Left forelimb (tissue), 1 donor: ENCODE measurements at regions not wholly inside any gene's neighbourhood (a gene's known extent, or its start where the extent isn't known, plus 50 kb on each side); places are given as distances from the start of the nearest gene placed in this dataset.

Experiments
- DNase-seq: peaks from one replicate; pipeline ENCODE4 v3.0.0-alpha.2; 2018; ENCODE audit warnings: low spot score

DNA sequence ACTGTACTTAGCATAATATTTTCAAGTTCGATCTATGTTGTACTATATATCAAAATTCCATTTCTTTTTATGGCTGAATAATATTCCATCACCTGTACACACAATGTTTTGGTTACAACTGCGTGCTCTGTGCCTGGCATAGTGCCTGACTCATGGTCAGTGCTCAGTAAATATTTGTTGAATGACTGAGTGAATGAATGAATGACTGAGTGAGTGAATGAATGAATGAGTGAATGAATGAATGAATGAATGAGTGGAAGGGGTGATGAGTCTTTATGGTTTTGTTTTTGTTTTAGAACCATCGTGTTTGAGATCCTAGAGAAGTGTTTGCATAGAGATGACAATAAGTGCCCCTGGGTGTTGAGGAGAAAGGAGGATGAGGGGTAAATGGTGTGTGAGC is 155.3 kb downstream of the MRM1 start:
- no peak for DNase-seq

DNA sequence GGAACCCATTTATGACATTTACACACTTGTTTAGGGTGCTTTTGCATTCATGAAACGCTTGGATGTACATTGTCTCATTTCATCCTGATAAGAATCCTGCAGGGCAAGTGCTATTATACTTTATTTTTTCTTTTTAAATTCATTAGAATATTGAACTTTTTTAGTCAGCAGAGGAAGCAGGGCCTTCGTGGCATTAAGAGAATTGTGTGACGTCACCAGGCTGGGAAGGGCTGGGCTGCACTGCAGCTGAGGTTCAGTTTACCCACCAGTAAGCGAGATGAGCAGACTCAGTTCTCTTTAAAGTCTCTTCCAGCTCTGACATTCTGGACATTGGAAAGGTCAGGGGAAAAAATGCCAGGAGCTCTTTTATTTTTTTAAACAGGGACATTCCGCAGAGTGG is 159.0 kb downstream of the MRM1 start:
- no peak for DNase-seq

GRCh38 chr17:36761203-36761950 is 160.0 kb downstream of the MRM1 start:
- DNase-seq = no peak

- no peak for DNase-seq
Measured at GRCh38 chr17:36765436-36766043, 164.2 kb downstream of the MRM1 start.

DNA sequence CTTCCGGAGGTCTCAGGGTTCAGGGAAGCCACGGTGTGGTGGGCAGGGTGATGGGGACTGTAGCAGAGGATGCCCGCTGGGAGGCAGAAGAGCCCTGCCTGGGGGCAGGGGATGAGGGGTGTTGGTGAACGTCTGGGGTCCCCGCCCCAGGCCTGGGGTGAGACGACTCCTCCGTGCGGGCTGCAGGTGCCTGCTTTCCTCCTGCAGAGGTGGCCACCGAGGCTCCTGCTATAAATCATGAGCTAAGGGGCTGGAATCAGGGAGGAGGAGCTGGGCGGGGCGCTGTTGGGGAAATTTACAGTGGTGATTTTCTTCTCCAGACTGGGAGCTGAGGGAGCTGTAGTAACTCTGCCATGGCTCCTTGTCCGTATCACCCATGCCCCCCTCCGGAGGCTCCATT is 167.0 kb downstream of the MRM1 start:
- no peak for DNase-seq

DNA sequence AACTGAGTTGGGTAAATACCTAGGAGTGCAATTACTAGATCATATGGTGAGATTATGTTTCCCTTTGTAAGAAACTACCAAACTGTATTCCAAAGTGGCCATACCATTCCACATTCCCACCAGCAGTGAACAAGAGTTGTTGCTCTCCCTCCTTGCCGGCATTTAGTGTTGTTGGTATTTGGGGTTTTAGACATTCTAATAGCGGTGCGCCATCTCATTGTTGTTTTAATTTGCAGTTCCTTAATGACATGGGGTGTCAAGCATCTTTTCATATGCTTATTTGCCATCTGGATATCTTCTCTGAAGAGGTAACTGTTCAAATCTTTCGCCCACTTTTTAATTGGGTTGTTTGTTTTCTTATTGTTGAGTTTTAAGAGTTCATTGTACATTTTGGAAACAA is 164.2 kb upstream of the LHX1 start:
- no peak for DNase-seq

GRCh38 chr17:36777118-36777517 is 160.2 kb upstream of the LHX1 start:
- DNase-seq = no peak

GRCh38 chr17:36778448-36778847 is 158.8 kb upstream of the LHX1 start:
- no peak for DNase-seq

DNA sequence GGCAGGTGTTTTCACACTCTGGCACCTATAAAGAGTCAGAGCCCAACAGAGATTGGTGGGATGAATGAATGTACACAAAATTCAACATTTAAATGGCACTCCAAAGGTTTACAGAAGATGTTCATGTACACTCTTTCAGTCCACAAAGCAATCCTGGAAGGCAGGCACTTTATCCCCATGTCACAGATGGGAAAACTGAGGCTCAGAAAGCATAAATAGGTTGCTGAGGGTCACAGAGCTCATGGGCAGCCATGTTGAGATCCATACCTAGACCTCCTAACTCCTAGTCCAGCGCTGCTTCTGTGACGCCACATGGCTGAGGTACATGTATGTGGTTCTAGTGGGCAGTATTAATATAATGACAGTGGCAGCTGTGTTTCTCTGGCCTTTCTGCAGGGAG is 157.7 kb upstream of the LHX1 start:
- no peak for DNase-seq

- DNase-seq = no peak
Measured at GRCh38 chr17:36784633-36785032, 152.6 kb upstream of the LHX1 start.

DNA sequence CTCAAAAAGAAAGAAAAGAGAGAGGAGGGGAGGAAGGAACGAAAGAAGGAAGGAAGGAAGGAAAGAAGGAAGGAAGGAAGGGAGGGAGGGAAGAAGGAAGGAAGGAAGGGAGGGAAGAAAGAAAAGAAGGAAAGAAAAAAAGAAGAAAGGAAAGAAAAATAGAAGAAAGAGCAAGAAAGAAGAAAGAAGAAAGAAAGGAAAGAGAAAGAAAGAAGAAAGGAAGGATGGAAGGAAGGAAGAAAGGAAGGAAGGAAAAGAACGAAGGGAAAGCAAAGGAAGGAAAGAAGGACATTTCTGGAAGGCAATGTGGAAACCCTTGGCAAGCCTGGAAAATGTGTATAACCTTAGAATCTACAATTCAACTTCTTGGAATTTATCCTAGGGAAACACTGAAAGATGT is 150.4 kb upstream of the LHX1 start:
- no peak for DNase-seq

GRCh38 chr17:36791150-36791941 is 145.9 kb upstream of the LHX1 start:
- DNase-seq = no peak

DNA sequence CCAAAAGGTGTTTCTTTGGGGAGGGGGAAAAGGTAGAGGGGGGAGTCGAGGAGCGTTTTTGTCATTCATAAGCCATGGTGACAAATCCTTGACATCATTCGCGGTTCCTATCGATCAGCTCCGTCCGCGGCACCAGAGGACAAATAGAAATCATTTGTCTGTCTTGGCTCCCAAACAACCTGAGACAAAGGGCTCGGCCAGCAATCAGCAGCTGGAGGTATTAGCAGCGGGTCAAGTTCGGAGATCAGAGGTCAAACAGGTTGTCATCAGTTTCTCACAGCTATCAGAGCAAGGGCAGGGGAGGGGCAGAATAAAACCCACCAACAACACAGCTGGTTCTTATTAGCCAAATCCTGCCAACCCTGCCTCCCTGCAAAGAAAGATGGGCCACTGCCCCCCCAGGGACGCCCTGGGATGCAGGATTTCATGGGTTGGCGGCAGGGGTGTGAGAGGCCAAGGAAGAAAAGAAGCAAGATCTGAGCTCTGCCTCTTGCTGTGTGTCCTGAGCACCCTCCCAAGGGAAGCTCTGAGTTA is 145.3 kb upstream of the LHX1 start:
- DNase-seq = no peak

- no peak for DNase-seq
Measured at GRCh38 chr17:36792849-36793248, 144.4 kb upstream of the LHX1 start.

- DNase-seq = no peak
Measured at GRCh38 chr17:36793976-36794375, 143.3 kb upstream of the LHX1 start.

DNA sequence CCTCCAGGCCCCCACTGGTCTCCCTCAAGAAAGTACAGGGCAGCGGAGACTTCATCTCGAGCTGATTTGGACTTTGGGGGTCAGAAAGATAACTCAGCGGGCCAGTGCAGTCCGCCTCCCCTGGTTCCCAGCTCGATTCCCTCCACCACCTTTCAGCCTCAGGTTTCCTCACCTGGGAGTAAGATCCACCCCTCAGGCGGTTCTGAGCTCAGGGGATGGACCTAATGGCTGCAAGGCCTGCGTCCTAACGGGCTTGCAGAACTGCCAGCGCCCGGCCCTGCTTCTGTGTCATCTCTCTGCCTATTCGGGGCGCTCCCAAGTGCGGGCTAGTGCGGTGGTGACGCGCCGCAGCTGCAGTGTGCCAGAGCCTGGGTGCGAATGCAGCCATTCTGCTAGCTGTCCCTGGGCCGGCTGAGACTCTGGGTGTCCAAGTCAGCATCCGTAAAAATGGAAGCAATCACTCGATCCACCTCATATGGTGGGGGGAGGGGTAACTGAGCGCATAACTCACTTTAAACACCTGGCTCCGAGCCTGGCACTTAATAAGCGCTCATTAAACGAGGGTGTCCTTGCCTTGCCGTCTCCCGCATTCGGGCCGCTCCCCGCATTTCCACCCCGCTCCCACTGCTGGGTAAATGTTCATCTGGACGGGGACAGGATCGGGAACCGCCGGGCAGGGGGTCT is 129.6 kb upstream of the LHX1 start:
- no peak for DNase-seq

DNA sequence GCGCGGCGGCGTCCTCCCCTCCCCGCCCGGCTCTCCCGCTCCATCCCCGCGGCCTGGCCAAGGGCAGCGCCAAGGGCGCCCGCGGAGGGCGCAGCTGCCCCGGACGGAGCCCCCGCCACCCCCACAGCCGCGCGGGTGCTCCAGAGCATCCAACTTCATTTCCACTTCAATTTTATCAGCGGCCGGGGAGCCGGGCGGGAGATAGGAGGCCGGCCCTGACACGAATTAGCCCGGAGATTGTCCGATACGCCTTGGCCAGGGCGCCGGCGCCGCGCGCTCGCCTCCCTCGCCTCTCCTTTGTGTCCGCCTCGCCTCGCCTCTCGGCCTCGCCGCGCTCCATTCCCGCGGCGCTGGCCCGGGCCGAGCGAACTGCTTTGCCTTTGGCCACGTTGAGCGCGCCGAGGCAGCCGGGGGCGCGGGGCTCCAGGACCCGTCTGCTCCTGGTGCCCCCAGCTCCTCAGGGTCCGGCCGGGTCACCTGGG is 129.1 kb upstream of the LHX1 start:
- DNase-seq = no peak

DNA sequence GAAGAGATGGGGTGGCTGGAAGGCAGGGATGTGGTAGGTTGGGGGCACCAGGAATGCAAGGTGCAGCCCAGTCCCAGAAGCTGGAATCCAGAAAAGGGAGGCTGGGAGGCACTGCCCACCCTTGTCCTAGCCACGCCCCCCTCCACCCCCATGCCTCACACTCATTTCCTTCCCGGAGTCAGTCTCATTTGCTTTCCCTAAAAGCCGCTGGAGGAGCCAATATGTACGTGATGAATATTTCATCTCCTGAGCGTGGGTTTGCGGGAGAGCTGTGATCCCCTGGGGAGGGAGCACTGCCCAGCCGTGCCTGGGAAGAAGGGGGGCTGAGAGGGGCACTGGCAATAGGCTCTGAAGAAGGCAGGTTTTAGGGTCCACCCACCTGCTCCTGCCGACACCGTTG is 124.5 kb upstream of the LHX1 start:
- DNase-seq = no peak

- DNase-seq = no peak
Measured at GRCh38 chr17:36813357-36813756, 123.9 kb upstream of the LHX1 start.

DNA sequence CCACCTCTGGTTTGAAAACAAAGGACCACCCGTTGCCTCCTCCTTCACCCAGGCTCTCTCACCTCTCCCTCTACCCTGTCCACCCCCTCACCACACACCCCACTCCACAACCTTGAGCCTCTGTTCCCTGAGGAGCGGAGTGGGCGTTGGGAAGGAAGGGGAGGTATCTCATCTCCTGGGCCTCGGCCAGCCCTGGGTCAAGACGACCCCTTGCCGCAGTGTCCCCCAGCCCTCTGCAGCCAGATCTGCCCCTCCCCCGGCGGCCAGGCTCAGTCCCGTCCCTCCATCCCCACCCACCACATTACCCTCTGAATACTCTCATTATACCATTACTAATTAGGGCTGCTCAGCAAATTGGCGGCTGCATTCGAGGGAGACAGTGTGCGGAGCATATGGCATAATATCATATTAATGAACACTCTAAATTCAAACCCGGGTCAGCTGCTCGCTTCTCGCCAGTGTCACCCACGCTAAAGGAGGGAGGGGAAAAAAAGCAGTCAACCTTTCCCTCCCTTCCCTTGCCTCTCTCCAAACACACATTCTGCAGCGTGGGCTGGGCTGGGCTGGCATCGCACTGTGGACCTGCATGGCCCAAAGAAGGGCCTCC is 123.2 kb upstream of the LHX1 start:
- DNase-seq = no peak

DNA sequence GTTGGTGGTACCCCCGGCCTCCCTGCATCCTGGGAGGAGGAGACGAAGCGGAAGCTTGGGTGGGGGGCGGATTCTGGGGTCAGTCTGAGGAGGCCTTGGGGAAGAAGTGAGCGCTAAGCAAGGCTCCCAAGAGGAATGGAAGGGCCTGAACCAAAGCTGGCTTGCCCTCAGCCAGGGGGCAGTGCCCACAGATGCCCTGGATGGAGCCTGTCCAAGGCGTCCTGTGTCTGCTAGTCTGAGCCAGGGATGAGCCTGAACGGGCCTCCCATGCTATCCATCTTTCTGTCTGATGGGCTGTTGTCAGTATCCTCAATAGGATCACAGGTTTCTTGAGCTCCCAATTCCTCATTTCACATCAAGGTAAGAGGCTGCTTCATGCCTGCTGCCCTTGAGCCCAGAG is 122.3 kb upstream of the LHX1 start:
- no peak for DNase-seq
